Naive B cell (primary cell): ENCODE measurements at regions not wholly inside any gene's neighbourhood (a gene's known extent, or its start where the extent isn't known, plus 50 kb on each side); places are given as distances from the start of the nearest gene placed in this dataset.

Experiments
- ATAC-seq, 2 donors: fragments of 150-1000 bp; cut with Tn5 transposase; 2 replicates each; pipeline ENCODE4 v1.10.0; 2021; ENCODE audit warnings: low read depth in 2 of 2, mild to moderate bottlenecking in 2 of 2, moderate library complexity in 2 of 2
- DNase-seq: peaks from one replicate; pipeline ENCODE4 v3.0.0; 2022
- H3K27ac Mint-ChIP-seq, 6 donors: one replicate each; pipeline ENCODE4 v1.8.0; 2020 to 2022; ENCODE audit warnings: mild to moderate bottlenecking in 6 of 6, mixed read lengths in 6 of 6, moderate library complexity in 5 of 6, inconsistent platforms in 2 of 6
- H3K27me3 Mint-ChIP-seq, 3 donors: one replicate each; pipeline ENCODE4 v1.8.0; 2021 to 2022; ENCODE audit warnings: mixed read lengths in 3 of 3, mild to moderate bottlenecking in 1 of 3
- H3K36me3 Mint-ChIP-seq, 2 donors: one replicate each; pipeline ENCODE4 v1.8.0; 2020 to 2022; ENCODE audit warnings: mixed read lengths in 2 of 2, inconsistent platforms in 1 of 2, mild to moderate bottlenecking in 1 of 2
- H3K4me1 Mint-ChIP-seq, 3 donors: one replicate each; pipeline ENCODE4 v1.8.0; 2020 to 2022; ENCODE audit warnings: mixed read lengths in 3 of 3, inconsistent platforms in 1 of 3, mild to moderate bottlenecking in 1 of 3, moderate library complexity in 1 of 3
- H3K4me3 Mint-ChIP-seq, 8 donors: one replicate each; pipeline ENCODE4 v1.8.0; 2020 to 2022; ENCODE audit warnings: mild to moderate bottlenecking in 8 of 8, mixed read lengths in 8 of 8, moderate library complexity in 8 of 8, inconsistent platforms in 2 of 8
- H3K9me3 Mint-ChIP-seq, 7 donors: one replicate each; pipeline ENCODE4 v1.8.0; 2020 to 2022; ENCODE audit warnings: mixed read lengths in 7 of 7, mild to moderate bottlenecking in 5 of 7, inconsistent platforms in 2 of 7, moderate library complexity in 1 of 7

- no peak overlapping the region for H3K4me3 Mint-ChIP-seq
- no peak overlapping the region for H3K27ac Mint-ChIP-seq
- peaks cover 0 to 18% (median 5%) of the 10 kb centered on the region in 7 donors for H3K9me3 Mint-ChIP-seq
- DNase-seq, result no peak
- H3K36me3 Mint-ChIP-seq, result peaks cover 0 to 8% of the 10 kb centered on the region in 2 donors
- no peaks in the 10 kb centered on the region for H3K4me1 Mint-ChIP-seq
- ATAC-seq, result no peak
- H3K27me3 Mint-ChIP-seq, result peaks cover 0 to 14% (median 9%) of the 10 kb centered on the region in 3 donors
These were observed 106.9 kb downstream of the GATA6 start for GRCh38 chr18:22276334-22276713.

GRCh38 chr18:22275706-22276333 is 106.4 kb downstream of the GATA6 start:
- ATAC-seq, result no peak
- Mint-ChIP-seq H3K27me3 (peaks cover 0 to 18% (median 12%) of the 10 kb centered on the region in 3 donors), H3K27ac (no peak overlapping the region), H3K4me1 (no peaks in the 10 kb centered on the region), H3K9me3 (peaks cover 0 to 18% (median 5%) of the 10 kb centered on the region in 7 donors), H3K4me3 (no peak overlapping the region), H3K36me3 (peaks cover 0 to 8% of the 10 kb centered on the region in 2 donors)
- DNase-seq, result no peak

GRCh38 chr18:22273101-22274039 is 104.0 kb downstream of the GATA6 start:
- Mint-ChIP-seq H3K27ac (no peak overlapping the region), H3K4me1 (no peaks in the 10 kb centered on the region), H3K9me3 (peaks cover 0 to 14% (median 5%) of the 10 kb centered on the region in 7 donors), H3K36me3 (peaks cover 0 to 8% of the 10 kb centered on the region in 2 donors), H3K27me3 (peaks cover 5 to 11% (median 9%) of the 10 kb centered on the region in 3 donors), H3K4me3 (no peak overlapping the region)
- no peak for DNase-seq
- ATAC-seq, result no peak

- ATAC-seq, result no peak
- Mint-ChIP-seq H3K9me3 (peaks cover 0 to 13% (median 5%) of the 10 kb centered on the region in 7 donors), H3K27ac (no peak overlapping the region), H3K4me1 (no peaks in the 10 kb centered on the region), H3K36me3 (peaks cover 0 to 8% of the 10 kb centered on the region in 2 donors), H3K4me3 (no peak overlapping the region), H3K27me3 (peaks cover 5 to 11% (median 9%) of the 10 kb centered on the region in 3 donors)
- DNase-seq, result no peak
These were observed 102.9 kb downstream of the GATA6 start for GRCh38 chr18:22272242-22272641.

- Mint-ChIP-seq H3K4me3 (no peak overlapping the region), H3K27ac (no peak overlapping the region), H3K4me1 (no peaks in the 10 kb centered on the region), H3K9me3 (peaks cover 0 to 13% (median 5%) of the 10 kb centered on the region in 7 donors), H3K27me3 (peaks cover 5 to 11% (median 9%) of the 10 kb centered on the region in 3 donors), H3K36me3 (peaks cover 0 to 8% of the 10 kb centered on the region in 2 donors)
- DNase-seq (no peak), ATAC-seq (no peak)
These were observed 101.6 kb downstream of the GATA6 start for GRCh38 chr18:22271030-22271429.

- Mint-ChIP-seq H3K27me3 (peaks cover 5 to 14% (median 11%) of the 10 kb centered on the region in 3 donors), H3K36me3 (no peaks in the 10 kb centered on the region), H3K4me1 (no peaks in the 10 kb centered on the region), H3K9me3 (peaks cover 0 to 10% (median 5%) of the 10 kb centered on the region in 7 donors), H3K27ac (no peak overlapping the region), H3K4me3 (no peak overlapping the region)
- no peak for DNase-seq
- no peak for ATAC-seq
These were observed 99.3 kb downstream of the GATA6 start for GRCh38 chr18:22268641-22269128.

- DNase-seq, result no peak
- peaks cover 0 to 10% (median 2%) of the 10 kb centered on the region in 7 donors for H3K9me3 Mint-ChIP-seq
- H3K36me3 Mint-ChIP-seq, result no peaks in the 10 kb centered on the region
- no peak overlapping the region for H3K4me3 Mint-ChIP-seq
- ATAC-seq, result no peak
- no peaks in the 10 kb centered on the region for H3K4me1 Mint-ChIP-seq
- H3K27ac Mint-ChIP-seq, result no peak overlapping the region
- peaks cover 5 to 14% (median 11%) of the 10 kb centered on the region in 3 donors for H3K27me3 Mint-ChIP-seq
These were observed 98.3 kb downstream of the GATA6 start for GRCh38 chr18:22267697-22268096.

GRCh38 chr18:22267225-22267624 is 97.8 kb downstream of the GATA6 start:
- no peak for DNase-seq
- Mint-ChIP-seq H3K27ac (no peak overlapping the region), H3K4me3 (no peak overlapping the region), H3K4me1 (no peaks in the 10 kb centered on the region), H3K36me3 (no peaks in the 10 kb centered on the region), H3K9me3 (peaks cover 0 to 10% (median 4%) of the 10 kb centered on the region in 7 donors), H3K27me3 (peaks cover 5 to 14% (median 11%) of the 10 kb centered on the region in 3 donors)
- no peak for ATAC-seq

GRCh38 chr18:22265838-22266237 is 96.4 kb downstream of the GATA6 start:
- ATAC-seq, result no peak
- H3K27ac Mint-ChIP-seq, result no peak overlapping the region
- H3K9me3 Mint-ChIP-seq, result peaks cover 0 to 10% (median 4%) of the 10 kb centered on the region in 7 donors
- H3K27me3 Mint-ChIP-seq, result peaks cover 5 to 11% (median 7%) of the 10 kb centered on the region in 3 donors
- no peak overlapping the region for H3K4me3 Mint-ChIP-seq
- DNase-seq, result no peak
- H3K36me3 Mint-ChIP-seq, result no peaks in the 10 kb centered on the region
- H3K4me1 Mint-ChIP-seq, result no peaks in the 10 kb centered on the region

- Mint-ChIP-seq H3K4me3 (no peak overlapping the region), H3K27me3 (peaks cover 0 to 4% (median 3%) of the 10 kb centered on the region in 3 donors), H3K27ac (no peak overlapping the region), H3K36me3 (no peaks in the 10 kb centered on the region), H3K4me1 (no peaks in the 10 kb centered on the region), H3K9me3 (peaks cover 0 to 9% (median 5%) of the 10 kb centered on the region in 7 donors)
- DNase-seq (no peak), ATAC-seq (no peak)
These were observed 90.9 kb downstream of the GATA6 start for GRCh38 chr18:22260208-22260820.

- H3K27ac Mint-ChIP-seq, result no peak overlapping the region
- no peak for ATAC-seq
- H3K4me1 Mint-ChIP-seq, result no peaks in the 10 kb centered on the region
These were observed 87.7 kb downstream of the GATA6 start for GRCh38 chr18:22257022-22257543.

GRCh38 chr18:22254088-22254487 is 84.7 kb downstream of the GATA6 start:
- no peak for DNase-seq
- no peaks in the 10 kb centered on the region for H3K4me1 Mint-ChIP-seq
- H3K4me3 Mint-ChIP-seq, result no peak overlapping the region
- H3K27me3 Mint-ChIP-seq, result peaks cover 5 to 22% (median 9%) of the 10 kb centered on the region in 3 donors
- H3K9me3 Mint-ChIP-seq, result peaks cover 0 to 27% (median 0%) of the 10 kb centered on the region in 7 donors
- ATAC-seq, result no peak
- H3K27ac Mint-ChIP-seq, result no peak overlapping the region
- no peaks in the 10 kb centered on the region for H3K36me3 Mint-ChIP-seq

More at GRCh38 chr18:22257022-22257543, 87.7 kb downstream of the GATA6 start:
- Mint-ChIP-seq H3K36me3 (no peaks in the 10 kb centered on the region), H3K4me3 (no peak overlapping the region), H3K27me3 (peaks cover 5 to 13% (median 9%) of the 10 kb centered on the region in 3 donors), H3K9me3 (peaks cover 0 to 14% (median 0%) of the 10 kb centered on the region in 7 donors)
- DNase-seq, result no peak

- ATAC-seq (no peak), DNase-seq (no peak)
- Mint-ChIP-seq H3K4me3 (no peak overlapping the region), H3K9me3 (peaks cover 0 to 27% (median 2%) of the 10 kb centered on the region in 7 donors), H3K4me1 (no peaks in the 10 kb centered on the region), H3K27ac (no peak overlapping the region), H3K36me3 (no peaks in the 10 kb centered on the region), H3K27me3 (peaks cover 5 to 23% (median 9%) of the 10 kb centered on the region in 3 donors)
These were observed 84.3 kb downstream of the GATA6 start for GRCh38 chr18:22253676-22254075.
